WTC11 (cell line): ENCODE measurements at regions not wholly inside any gene's neighbourhood (a gene's known extent, or its start where the extent isn't known, plus 50 kb on each side); places are given as distances from the start of the nearest gene placed in this dataset.

Experiments
- ATAC-seq: fragments of 200-7000 bp; cut with Tn5 transposase; 2 replicates; pipeline ENCODE4 v1.10.0; 2021; ENCODE audit warnings: mild to moderate bottlenecking, moderate library complexity
- CTCF ChIA-PET: fragments of 300-600 bp; sonication (Branson Sonifier 250); formaldehyde crosslinking; loops from one replicate; lab custom pipeline; 2021; ENCODE audit warnings: antibody characterized with exemption; lab: Charles Lee
- POLR2A ChIA-PET: fragments of 350-600 bp; sonication (Branson Sonifier 250); formaldehyde crosslinking; loops from one replicate; lab custom pipeline; 2021; ENCODE audit warnings: antibody characterized with exemption; lab: Charles Lee
- DNase-seq: peaks from one replicate; pipeline ENCODE4 v3.0.0; 2021; ENCODE audit warnings: low spot score
- H3K27ac Mint-ChIP-seq: 2 replicates; pipeline ENCODE4 v1.8.0; 2021; ENCODE audit warnings: mixed read lengths
- H3K27me3 Mint-ChIP-seq: 2 replicates; pipeline ENCODE4 v1.8.0; 2021; ENCODE audit warnings: low read depth, mild to moderate bottlenecking, moderate library complexity, mixed read lengths
- H3K36me3 Mint-ChIP-seq: 2 replicates; pipeline ENCODE4 v1.8.0; 2021; ENCODE audit warnings: mixed read lengths
- H3K4me1 Mint-ChIP-seq: 2 replicates; pipeline ENCODE4 v1.8.0; 2022; ENCODE audit warnings: mixed read lengths
- H3K4me3 Mint-ChIP-seq: 2 replicates; pipeline ENCODE4 v1.8.0; 2021; ENCODE audit warnings: mild to moderate bottlenecking, moderate library complexity, mixed read lengths
- H3K9me3 Mint-ChIP-seq: 2 replicates; pipeline ENCODE4 v1.8.0; 2021; ENCODE audit warnings: mixed read lengths
- CDX4 ChIP-seq: fragments of 250-450 bp; sonication (Bioruptor Pico); IDR thresholded peaks from 2 replicates; pipeline ENCODE4 v1.9.0; 2021; ENCODE audit warnings: moderate library complexity, mild to moderate bottlenecking, inconsistent platforms, borderline replicate concordance
- E2F1 ChIP-seq: sonication (generic); formaldehyde crosslinking; IDR thresholded peaks from 2 replicates; pipeline ENCODE4 v1.8.0; 2022; ENCODE audit warnings: mild to moderate bottlenecking, missing genetic modification reagents
- E2F5 ChIP-seq: sonication (generic); formaldehyde crosslinking; IDR thresholded peaks from 2 replicates; pipeline ENCODE4 v1.8.1; 2022; ENCODE audit warnings: mild to moderate bottlenecking, moderate library complexity, missing genetic modification reagents
- FOXJ3 ChIP-seq: sonication (generic); formaldehyde crosslinking; IDR thresholded peaks from 2 replicates; pipeline ENCODE4 v1.9.0; 2021; ENCODE audit warnings: missing genetic modification reagents, mild to moderate bottlenecking, borderline replicate concordance
- GABPB1 ChIP-seq: sonication (generic); formaldehyde crosslinking; IDR thresholded peaks from 2 replicates; pipeline ENCODE4 v1.8.1; 2023; ENCODE audit warnings: mild to moderate bottlenecking, missing genetic modification reagents
- GTF2I ChIP-seq: fragments of 250-450 bp; sonication (Bioruptor Pico); conservative IDR thresholded peaks from 2 replicates; pipeline ENCODE4 v1.4.0; 2021; ENCODE audit warnings: mild to moderate bottlenecking
- HMGA2 ChIP-seq: fragments of 250-450 bp; sonication (Bioruptor Pico); IDR thresholded peaks from 2 replicates; pipeline ENCODE4 v1.4.0; 2021; ENCODE audit warnings: mild to moderate bottlenecking, moderate library complexity
- JAZF1 ChIP-seq: fragments of 250-450 bp; sonication (Bioruptor Pico); IDR thresholded peaks from 2 replicates; pipeline ENCODE4 v1.9.0; 2021; ENCODE audit warnings: moderate library complexity, mild to moderate bottlenecking, inconsistent platforms
- KAT7 ChIP-seq: sonication (generic); formaldehyde crosslinking; IDR thresholded peaks from 2 replicates; pipeline ENCODE4 v1.8.1; 2023; ENCODE audit warnings: missing genetic modification reagents, mild to moderate bottlenecking, borderline replicate concordance
- NFE2L1 ChIP-seq: sonication (generic); formaldehyde crosslinking; IDR thresholded peaks from 2 replicates; pipeline ENCODE4 v1.8.1; 2023; ENCODE audit warnings: missing genetic modification reagents
- NFYB ChIP-seq: sonication (generic); formaldehyde crosslinking; conservative IDR thresholded peaks from 2 replicates; pipeline ENCODE4 v1.8.0; 2022; ENCODE audit warnings: low read depth, missing genetic modification reagents
- RELA ChIP-seq: sonication (generic); formaldehyde crosslinking; IDR thresholded peaks from 2 replicates; pipeline ENCODE4 v1.8.1; 2022; ENCODE audit warnings: missing genetic modification reagents, mild to moderate bottlenecking, borderline replicate concordance
- SMAD3 ChIP-seq: sonication (generic); formaldehyde crosslinking; IDR thresholded peaks from 2 replicates; pipeline ENCODE4 v1.8.0; 2022; ENCODE audit warnings: missing genetic modification reagents, mild to moderate bottlenecking, borderline replicate concordance
- SOX15 ChIP-seq: fragments of 250-450 bp; sonication (Bioruptor Pico); IDR thresholded peaks from 2 replicates; pipeline ENCODE4 v1.9.0; 2021; ENCODE audit warnings: mild to moderate bottlenecking
- TP53 ChIP-seq: sonication (generic); formaldehyde crosslinking; IDR thresholded peaks from 2 replicates; pipeline ENCODE4 v1.8.1; 2023; ENCODE audit warnings: mild to moderate bottlenecking, missing genetic modification reagents
- ZNF121 ChIP-seq: sonication (generic); formaldehyde crosslinking; IDR thresholded peaks from 2 replicates; pipeline ENCODE4 v1.8.0; 2023; ENCODE audit warnings: missing genetic modification reagents
- ZNF138 ChIP-seq: sonication (generic); formaldehyde crosslinking; conservative IDR thresholded peaks from 2 replicates; pipeline ENCODE4 v1.8.1; 2022; ENCODE audit warnings: mild to moderate bottlenecking, moderate library complexity, missing genetic modification reagents
- ZNF219 ChIP-seq: sonication (generic); formaldehyde crosslinking; IDR thresholded peaks from 2 replicates; pipeline ENCODE4 v1.8.0; 2023; ENCODE audit warnings: missing genetic modification reagents, mild to moderate bottlenecking, borderline replicate concordance
- ZNF263 ChIP-seq: sonication (generic); formaldehyde crosslinking; IDR thresholded peaks from 2 replicates; pipeline ENCODE4 v1.8.1; 2022; ENCODE audit warnings: low read depth, mild to moderate bottlenecking, moderate library complexity, missing genetic modification reagents
- ZNF317 ChIP-seq: sonication (generic); formaldehyde crosslinking; IDR thresholded peaks from 2 replicates; pipeline ENCODE4 v1.8.1; 2023; ENCODE audit warnings: low read depth, mild to moderate bottlenecking, moderate library complexity, missing genetic modification reagents, borderline replicate concordance
- ZNF512 ChIP-seq: sonication (generic); formaldehyde crosslinking; IDR thresholded peaks from 2 replicates; pipeline ENCODE4 v1.8.1; 2022; ENCODE audit warnings: missing genetic modification reagents, borderline replicate concordance
- TF ChIP-seq, protein P1 (sequence below): sonication (generic); formaldehyde crosslinking; IDR thresholded peaks from 2 replicates; pipeline ENCODE4 v1.8.0; 2023; ENCODE audit warnings: mild to moderate bottlenecking, missing genetic modification reagents
- TF ChIP-seq, protein P2 (sequence below): sonication (generic); formaldehyde crosslinking; IDR thresholded peaks from 2 replicates; pipeline ENCODE4 v1.8.1; 2022; ENCODE audit warnings: mild to moderate bottlenecking, missing genetic modification reagents, moderate library complexity, borderline replicate concordance
- TF ChIP-seq, protein P3 (sequence below): sonication (generic); formaldehyde crosslinking; IDR thresholded peaks from 2 replicates; pipeline ENCODE4 v1.8.1; 2023; ENCODE audit warnings: mild to moderate bottlenecking, missing genetic modification reagents, moderate library complexity
- TF ChIP-seq, protein P4 (sequence below): sonication (generic); formaldehyde crosslinking; conservative IDR thresholded peaks from 2 replicates; pipeline ENCODE4 v1.8.1; 2022; ENCODE audit warnings: mild to moderate bottlenecking, missing genetic modification reagents
- TF ChIP-seq, protein P5 (sequence below): sonication (generic); formaldehyde crosslinking; IDR thresholded peaks from 2 replicates; pipeline ENCODE4 v1.8.0; 2022; ENCODE audit warnings: mild to moderate bottlenecking, missing genetic modification reagents

DNA sequence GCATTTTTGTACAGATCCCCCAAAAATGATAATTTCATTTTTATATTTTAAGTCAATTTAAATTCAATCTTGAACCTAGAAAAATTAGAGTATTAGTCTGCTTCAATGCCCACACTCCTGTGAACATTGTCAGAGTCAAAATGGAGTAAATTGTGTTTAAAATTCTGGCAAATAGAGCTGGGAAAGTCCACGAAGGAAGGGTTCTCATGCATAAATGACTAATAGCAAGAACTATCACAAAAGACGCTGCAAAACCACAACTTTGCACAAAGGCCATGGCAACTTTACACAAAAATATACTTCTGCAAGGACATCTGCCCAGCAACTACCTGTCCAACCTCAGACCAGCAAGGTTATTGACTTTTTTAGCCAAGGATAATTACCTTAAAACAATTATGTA lies 203.2 kb upstream of the SMLR1 start:
- H3K4me1 Mint-ChIP-seq, result peaks cover 9% of the 10 kb centered on the region
- no peaks in the 10 kb centered on the region for H3K27me3 Mint-ChIP-seq
- ChIA-PET POLR2A (no interaction called here), CTCF (no interaction called here)
- DNase-seq, result no peak
- TF ChIP-seq GTF2I, result no peak
- TF ChIP-seq, protein P1, sequence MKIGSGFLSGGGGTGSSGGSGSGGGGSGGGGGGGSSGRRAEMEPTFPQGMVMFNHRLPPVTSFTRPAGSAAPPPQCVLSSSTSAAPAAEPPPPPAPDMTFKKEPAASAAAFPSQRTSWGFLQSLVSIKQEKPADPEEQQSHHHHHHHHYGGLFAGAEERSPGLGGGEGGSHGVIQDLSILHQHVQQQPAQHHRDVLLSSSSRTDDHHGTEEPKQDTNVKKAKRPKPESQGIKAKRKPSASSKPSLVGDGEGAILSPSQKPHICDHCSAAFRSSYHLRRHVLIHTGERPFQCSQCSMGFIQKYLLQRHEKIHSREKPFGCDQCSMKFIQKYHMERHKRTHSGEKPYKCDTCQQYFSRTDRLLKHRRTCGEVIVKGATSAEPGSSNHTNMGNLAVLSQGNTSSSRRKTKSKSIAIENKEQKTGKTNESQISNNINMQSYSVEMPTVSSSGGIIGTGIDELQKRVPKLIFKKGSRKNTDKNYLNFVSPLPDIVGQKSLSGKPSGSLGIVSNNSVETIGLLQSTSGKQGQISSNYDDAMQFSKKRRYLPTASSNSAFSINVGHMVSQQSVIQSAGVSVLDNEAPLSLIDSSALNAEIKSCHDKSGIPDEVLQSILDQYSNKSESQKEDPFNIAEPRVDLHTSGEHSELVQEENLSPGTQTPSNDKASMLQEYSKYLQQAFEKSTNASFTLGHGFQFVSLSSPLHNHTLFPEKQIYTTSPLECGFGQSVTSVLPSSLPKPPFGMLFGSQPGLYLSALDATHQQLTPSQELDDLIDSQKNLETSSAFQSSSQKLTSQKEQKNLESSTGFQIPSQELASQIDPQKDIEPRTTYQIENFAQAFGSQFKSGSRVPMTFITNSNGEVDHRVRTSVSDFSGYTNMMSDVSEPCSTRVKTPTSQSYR (CRISPR knock-in tag), result no peak
- no peak for TF ChIP-seq FOXJ3 (CRISPR knock-in tag)
- no peak for TF ChIP-seq NFE2L1 (CRISPR knock-in tag)
- no peak for TF ChIP-seq E2F5 (CRISPR knock-in tag)
- no peak for TF ChIP-seq SOX15 (CRISPR knock-in tag)
- no peak for TF ChIP-seq SMAD3
- TF ChIP-seq, protein P2, sequence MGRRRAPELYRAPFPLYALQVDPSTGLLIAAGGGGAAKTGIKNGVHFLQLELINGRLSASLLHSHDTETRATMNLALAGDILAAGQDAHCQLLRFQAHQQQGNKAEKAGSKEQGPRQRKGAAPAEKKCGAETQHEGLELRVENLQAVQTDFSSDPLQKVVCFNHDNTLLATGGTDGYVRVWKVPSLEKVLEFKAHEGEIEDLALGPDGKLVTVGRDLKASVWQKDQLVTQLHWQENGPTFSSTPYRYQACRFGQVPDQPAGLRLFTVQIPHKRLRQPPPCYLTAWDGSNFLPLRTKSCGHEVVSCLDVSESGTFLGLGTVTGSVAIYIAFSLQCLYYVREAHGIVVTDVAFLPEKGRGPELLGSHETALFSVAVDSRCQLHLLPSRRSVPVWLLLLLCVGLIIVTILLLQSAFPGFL (CRISPR knock-in tag), result no peak
- TF ChIP-seq TP53 (CRISPR knock-in tag), result no peak
- no peak for TF ChIP-seq ZNF121
- no peak for TF ChIP-seq ZNF512
- no peak for TF ChIP-seq JAZF1 (CRISPR knock-in tag)
- TF ChIP-seq RELA (CRISPR knock-in tag), result no peak
- no peak for TF ChIP-seq NFYB (CRISPR knock-in tag)
- no peak for TF ChIP-seq E2F1 (CRISPR knock-in tag)
- no peak for TF ChIP-seq CDX4 (CRISPR knock-in tag)
- H3K9me3 Mint-ChIP-seq, result peaks cover 11% of the 10 kb centered on the region; the same call in 1 of the 2 replicates
- no peak overlapping the region for H3K4me3 Mint-ChIP-seq
- no peak overlapping the region for H3K27ac Mint-ChIP-seq
- no peak for ATAC-seq
- H3K36me3 Mint-ChIP-seq, result no peaks in the 10 kb centered on the region

GRCh38 chr6:130625825-130626527 lies 201.2 kb upstream of the SMLR1 start:
- TF ChIP-seq ZNF263 (CRISPR knock-in tag) (no peak), ZNF138 (CRISPR knock-in tag) (no peak), KAT7 (no peak), GABPB1 (CRISPR knock-in tag) (no peak), ZNF317 (no peak), HMGA2 (CRISPR knock-in tag) (no peak), ZNF219 (no peak)
- TF ChIP-seq, protein P3, sequence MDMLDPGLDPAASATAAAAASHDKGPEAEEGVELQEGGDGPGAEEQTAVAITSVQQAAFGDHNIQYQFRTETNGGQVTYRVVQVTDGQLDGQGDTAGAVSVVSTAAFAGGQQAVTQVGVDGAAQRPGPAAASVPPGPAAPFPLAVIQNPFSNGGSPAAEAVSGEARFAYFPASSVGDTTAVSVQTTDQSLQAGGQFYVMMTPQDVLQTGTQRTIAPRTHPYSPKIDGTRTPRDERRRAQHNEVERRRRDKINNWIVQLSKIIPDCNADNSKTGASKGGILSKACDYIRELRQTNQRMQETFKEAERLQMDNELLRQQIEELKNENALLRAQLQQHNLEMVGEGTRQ (CRISPR knock-in tag), result no peak
- TF ChIP-seq, protein P4, sequence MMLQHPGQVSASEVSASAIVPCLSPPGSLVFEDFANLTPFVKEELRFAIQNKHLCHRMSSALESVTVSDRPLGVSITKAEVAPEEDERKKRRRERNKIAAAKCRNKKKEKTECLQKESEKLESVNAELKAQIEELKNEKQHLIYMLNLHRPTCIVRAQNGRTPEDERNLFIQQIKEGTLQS (CRISPR knock-in tag), result no peak
- TF ChIP-seq, protein P5, sequence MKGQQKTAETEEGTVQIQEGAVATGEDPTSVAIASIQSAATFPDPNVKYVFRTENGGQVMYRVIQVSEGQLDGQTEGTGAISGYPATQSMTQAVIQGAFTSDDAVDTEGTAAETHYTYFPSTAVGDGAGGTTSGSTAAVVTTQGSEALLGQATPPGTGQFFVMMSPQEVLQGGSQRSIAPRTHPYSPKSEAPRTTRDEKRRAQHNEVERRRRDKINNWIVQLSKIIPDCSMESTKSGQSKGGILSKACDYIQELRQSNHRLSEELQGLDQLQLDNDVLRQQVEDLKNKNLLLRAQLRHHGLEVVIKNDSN (CRISPR knock-in tag), result no peak
- CTCF ChIA-PET, result interaction anchor here (1.2 kb wide), 1 partner anchor 72 kb away, joined by 4 read pairs; no protein-coding TSS in a partner anchor
- no peaks in the 10 kb centered on the region for H3K36me3 Mint-ChIP-seq
- POLR2A ChIA-PET, result no interaction called here
- no peak overlapping the region for H3K27ac Mint-ChIP-seq
- DNase-seq (no peak), ATAC-seq (no peak)
- H3K4me1 Mint-ChIP-seq, result peaks cover 9% of the 10 kb centered on the region
- peaks cover 11% of the 10 kb centered on the region; the same call in 1 of the 2 replicates for H3K9me3 Mint-ChIP-seq
- no peaks in the 10 kb centered on the region for H3K27me3 Mint-ChIP-seq
- H3K4me3 Mint-ChIP-seq, result no peak overlapping the region
